Vagina (tissue), 2 donors: ENCODE measurements at regions not wholly inside any gene's neighbourhood (a gene's known extent, or its start where the extent isn't known, plus 50 kb on each side); places are given as distances from the start of the nearest gene placed in this dataset.
"Not testable (repeated sequence)": the region's sequence is repeated elsewhere in the genome, so short reads cannot be mapped to it uniquely, and the experiment has no call there.

Experiments used
- POLR2A ChIP-seq, 2 donors: fragments of 450-650 bp; IDR thresholded peaks; one replicate each; pipeline ENCODE4 v1.6.1; 2017; ENCODE audit warnings: antibody characterized with exemption in 2 of 2, mild to moderate bottlenecking in 2 of 2, moderate library complexity in 2 of 2
- TF ChIP-seq, protein P1 (sequence below), 3 experiments: fragments of 450-650 bp in 2 of 3; fragments of 200-600 bp in 1 of 3; sonication (generic) in 1 of 3; IDR thresholded peaks; one replicate each; pipeline ENCODE4 v1.5.1; 2017 to 2019; ENCODE audit warnings: antibody characterized with exemption in 3 of 3, mild to moderate bottlenecking in 2 of 3, moderate library complexity in 2 of 3

DNA sequence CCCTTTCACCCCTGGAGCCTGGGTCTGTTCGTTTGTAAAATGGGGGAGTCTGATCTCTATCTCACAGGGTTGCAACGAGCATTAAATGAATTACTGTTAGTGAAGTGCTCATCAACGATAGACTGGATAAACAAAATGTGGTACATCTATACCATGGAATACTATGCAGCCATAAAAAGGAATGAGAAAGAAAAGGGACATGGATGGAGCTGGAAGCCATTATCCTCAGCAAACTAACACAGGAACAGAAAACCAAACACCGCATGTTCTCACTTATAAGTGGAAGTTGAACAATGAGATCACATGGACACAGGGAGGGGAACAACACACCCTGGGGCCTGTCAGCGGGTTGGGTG is 348.0 kb upstream of the ID2 start:
- TF ChIP-seq, protein P1, sequence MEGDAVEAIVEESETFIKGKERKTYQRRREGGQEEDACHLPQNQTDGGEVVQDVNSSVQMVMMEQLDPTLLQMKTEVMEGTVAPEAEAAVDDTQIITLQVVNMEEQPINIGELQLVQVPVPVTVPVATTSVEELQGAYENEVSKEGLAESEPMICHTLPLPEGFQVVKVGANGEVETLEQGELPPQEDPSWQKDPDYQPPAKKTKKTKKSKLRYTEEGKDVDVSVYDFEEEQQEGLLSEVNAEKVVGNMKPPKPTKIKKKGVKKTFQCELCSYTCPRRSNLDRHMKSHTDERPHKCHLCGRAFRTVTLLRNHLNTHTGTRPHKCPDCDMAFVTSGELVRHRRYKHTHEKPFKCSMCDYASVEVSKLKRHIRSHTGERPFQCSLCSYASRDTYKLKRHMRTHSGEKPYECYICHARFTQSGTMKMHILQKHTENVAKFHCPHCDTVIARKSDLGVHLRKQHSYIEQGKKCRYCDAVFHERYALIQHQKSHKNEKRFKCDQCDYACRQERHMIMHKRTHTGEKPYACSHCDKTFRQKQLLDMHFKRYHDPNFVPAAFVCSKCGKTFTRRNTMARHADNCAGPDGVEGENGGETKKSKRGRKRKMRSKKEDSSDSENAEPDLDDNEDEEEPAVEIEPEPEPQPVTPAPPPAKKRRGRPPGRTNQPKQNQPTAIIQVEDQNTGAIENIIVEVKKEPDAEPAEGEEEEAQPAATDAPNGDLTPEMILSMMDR (IDR thresholded peaks at IDR 0.05), result not testable (repeated sequence)
- not testable (repeated sequence) for TF ChIP-seq POLR2A (IDR thresholded peaks at IDR 0.05)
